GM12891 (cell line): ENCODE measurements at regions not wholly inside any gene's neighbourhood (a gene's known extent, or its start where the extent isn't known, plus 50 kb on each side); places are given as distances from the start of the nearest gene placed in this dataset.

ENCODE experiments used
- POLR2A ChIP-seq: IDR thresholded peaks from 2 replicates; pipeline ENCODE4 v1.6.1; 2011; ENCODE audit warnings: low read depth, low read length, control low read depth
- POLR2AphosphoS5 ChIP-seq: IDR thresholded peaks from 2 replicates; pipeline ENCODE4 v1.6.1; 2011; ENCODE audit warnings: low read depth, low read length, control low read depth
- POU2F2 ChIP-seq: IDR thresholded peaks from 2 replicates; pipeline ENCODE4 v1.6.1; 2011; ENCODE audit warnings: low read depth, mild to moderate bottlenecking, control low read depth, low read length, moderate library complexity
- TAF1 ChIP-seq: IDR thresholded peaks from 2 replicates; pipeline ENCODE4 v1.6.1; 2011; ENCODE audit warnings: low read depth, low read length, control low read depth

DNA sequence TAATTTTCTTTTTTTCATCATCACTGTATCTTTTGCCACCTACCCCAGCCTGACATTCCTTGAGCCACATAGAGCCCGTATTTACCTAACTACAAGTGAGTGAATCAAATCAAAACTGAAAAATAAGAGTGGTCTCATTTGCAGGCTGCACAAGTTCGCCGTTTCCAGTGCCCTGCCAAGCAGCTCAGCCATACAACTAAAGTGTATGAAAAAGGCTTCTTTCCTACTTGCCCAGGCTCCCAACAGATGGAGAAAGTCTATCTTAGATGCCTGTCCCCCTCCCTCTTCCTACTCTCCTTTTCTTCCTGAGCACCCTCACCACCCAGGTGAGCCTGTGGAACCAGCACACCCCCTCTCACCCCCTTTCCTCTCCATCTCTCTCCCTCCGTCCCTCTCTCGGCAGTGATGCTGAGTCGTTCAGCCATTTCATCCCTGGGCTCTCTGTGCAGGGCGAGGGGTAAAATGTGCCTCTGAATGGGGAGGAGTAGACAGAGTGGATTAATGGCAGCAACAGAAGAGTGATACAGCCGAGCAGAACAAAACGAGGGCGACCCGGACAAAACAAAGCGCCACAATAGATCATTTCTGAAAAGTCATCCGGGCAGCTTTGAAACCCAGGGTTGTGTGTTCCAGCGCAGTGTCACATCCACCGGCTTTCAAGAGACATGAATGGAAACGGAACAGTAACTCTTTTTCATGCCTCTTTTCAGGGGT lies 65.0 kb upstream of the POU3F3 start:
- TF ChIP-seq POLR2A, result no peak
- TF ChIP-seq POU2F2, result no peak
- TF ChIP-seq POLR2AphosphoS5, result no peak
- TF ChIP-seq TAF1, result no peak
